Activated CD8-positive, alpha-beta T cell treated with anti-CD3 and anti-CD28 coated beads for 36 hours (primary cell): ENCODE measurements at regions not wholly inside any gene's neighbourhood (a gene's known extent, or its start where the extent isn't known, plus 50 kb on each side); places are given as distances from the start of the nearest gene placed in this dataset.

Experiments used
- ATAC-seq: fragments of 200-7000 bp; cut with Tn5 transposase; one replicate; pipeline ENCODE4 v1.10.0; 2021; ENCODE audit warnings: mild to moderate bottlenecking, moderate library complexity
- CTCF ChIA-PET: fragments of 350-600 bp; sonication (Branson Sonifier 250); formaldehyde crosslinking; loops from one replicate; lab custom pipeline; 2021; ENCODE audit warnings: antibody characterized with exemption; lab: Charles Lee
- POLR2A ChIA-PET: fragments of 350-600 bp; sonication (Branson Sonifier 250); formaldehyde crosslinking; loops from one replicate; lab custom pipeline; 2021; ENCODE audit warnings: antibody characterized with exemption; lab: Charles Lee
- DNase-seq: peaks from one replicate; pipeline ENCODE4 v3.0.0-alpha.2; 2020
- H3K27ac Mint-ChIP-seq: one replicate; pipeline ENCODE4 v1.8.0; 2021; ENCODE audit warnings: mild to moderate bottlenecking, mixed read lengths
- H3K27me3 Mint-ChIP-seq: one replicate; pipeline ENCODE4 v1.8.0; 2021; ENCODE audit warnings: mixed read lengths
- H3K36me3 Mint-ChIP-seq: one replicate; pipeline ENCODE4 v1.8.0; 2021; ENCODE audit warnings: low read depth, mixed read lengths
- H3K4me1 Mint-ChIP-seq: one replicate; pipeline ENCODE4 v1.8.0; 2021; ENCODE audit warnings: low read depth, mixed read lengths
- H3K4me3 Mint-ChIP-seq: one replicate; pipeline ENCODE4 v1.8.0; 2021; ENCODE audit warnings: mild to moderate bottlenecking, moderate library complexity, mixed read lengths
- H3K9me3 Mint-ChIP-seq: one replicate; pipeline ENCODE4 v1.8.0; 2021; ENCODE audit warnings: mixed read lengths
- intact Hi-C: fragments of 100-400 bp; cut with micrococcal nuclease; formaldehyde crosslinking; loops from one replicate; pipeline ENCODE4 v1.10.0; 2022
- TF ChIP-seq, protein P1 (sequence below): fragments of 200-600 bp; IDR thresholded peaks from one replicate; pipeline ENCODE4 v1.8.0; 2022; ENCODE audit warnings: antibody characterized with exemption, mild to moderate bottlenecking

DNA sequence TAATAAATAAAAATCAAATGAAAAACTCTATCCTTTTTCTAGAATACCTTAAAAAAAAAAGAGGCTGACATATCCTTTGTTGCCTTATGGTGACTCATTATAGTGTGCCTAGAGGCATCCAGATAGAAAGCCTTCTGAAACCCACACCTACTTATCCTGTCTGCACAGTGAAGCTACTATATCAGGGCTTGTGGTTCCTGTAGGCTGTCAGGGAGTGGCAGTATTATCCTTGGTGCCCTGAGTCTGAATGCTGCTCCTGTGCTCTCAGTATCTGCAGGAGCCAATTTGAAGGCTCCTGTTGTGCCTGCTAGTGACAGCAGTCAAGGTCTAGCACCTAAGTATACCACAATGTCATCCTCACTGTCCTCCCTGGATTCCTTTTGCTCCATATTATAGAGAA, 168.4 kb upstream of the AVPR1A start:
- Mint-ChIP-seq H3K4me3 (no peak overlapping the region), H3K27ac (no peak overlapping the region), H3K9me3 (no peaks in the 10 kb centered on the region), H3K4me1 (no peaks in the 10 kb centered on the region), H3K27me3 (no peaks in the 10 kb centered on the region), H3K36me3 (no peaks in the 10 kb centered on the region)
- intact Hi-C loops, result no loop called here
- ChIA-PET CTCF (no interaction called here), POLR2A (no interaction called here)
- no peak for ATAC-seq
- TF ChIP-seq, protein P1, sequence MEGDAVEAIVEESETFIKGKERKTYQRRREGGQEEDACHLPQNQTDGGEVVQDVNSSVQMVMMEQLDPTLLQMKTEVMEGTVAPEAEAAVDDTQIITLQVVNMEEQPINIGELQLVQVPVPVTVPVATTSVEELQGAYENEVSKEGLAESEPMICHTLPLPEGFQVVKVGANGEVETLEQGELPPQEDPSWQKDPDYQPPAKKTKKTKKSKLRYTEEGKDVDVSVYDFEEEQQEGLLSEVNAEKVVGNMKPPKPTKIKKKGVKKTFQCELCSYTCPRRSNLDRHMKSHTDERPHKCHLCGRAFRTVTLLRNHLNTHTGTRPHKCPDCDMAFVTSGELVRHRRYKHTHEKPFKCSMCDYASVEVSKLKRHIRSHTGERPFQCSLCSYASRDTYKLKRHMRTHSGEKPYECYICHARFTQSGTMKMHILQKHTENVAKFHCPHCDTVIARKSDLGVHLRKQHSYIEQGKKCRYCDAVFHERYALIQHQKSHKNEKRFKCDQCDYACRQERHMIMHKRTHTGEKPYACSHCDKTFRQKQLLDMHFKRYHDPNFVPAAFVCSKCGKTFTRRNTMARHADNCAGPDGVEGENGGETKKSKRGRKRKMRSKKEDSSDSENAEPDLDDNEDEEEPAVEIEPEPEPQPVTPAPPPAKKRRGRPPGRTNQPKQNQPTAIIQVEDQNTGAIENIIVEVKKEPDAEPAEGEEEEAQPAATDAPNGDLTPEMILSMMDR, result no peak
- no peak for DNase-seq

DNA sequence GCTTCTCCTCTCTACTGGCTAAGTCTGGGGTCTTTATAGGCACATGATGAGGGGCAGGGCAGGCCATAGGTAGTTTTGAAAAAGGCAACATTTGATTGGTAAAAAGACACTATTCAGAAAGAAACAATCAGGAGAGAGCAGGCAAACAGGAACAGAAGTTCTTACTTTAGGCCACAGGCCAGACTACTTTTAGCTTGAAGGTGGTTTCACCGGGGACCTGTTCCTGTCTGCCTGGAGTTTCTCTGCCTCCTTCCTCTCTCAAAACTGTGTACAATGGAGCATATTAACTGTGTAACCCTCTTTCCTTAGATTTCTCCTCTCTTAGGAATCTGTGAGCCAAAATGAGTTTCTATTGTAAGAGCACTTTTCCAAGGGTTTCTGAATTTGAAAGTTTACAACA, 167.9 kb upstream of the AVPR1A start:
- Mint-ChIP-seq H3K27me3 (no peaks in the 10 kb centered on the region), H3K4me1 (no peaks in the 10 kb centered on the region), H3K4me3 (no peak overlapping the region), H3K9me3 (no peaks in the 10 kb centered on the region), H3K27ac (no peak overlapping the region), H3K36me3 (no peaks in the 10 kb centered on the region)
- TF ChIP-seq, protein P1, result no peak
- ATAC-seq (no peak), DNase-seq (no peak)
- intact Hi-C loops, result no loop called here
- POLR2A ChIA-PET, result no interaction called here
- CTCF ChIA-PET, result no interaction called here

DNA sequence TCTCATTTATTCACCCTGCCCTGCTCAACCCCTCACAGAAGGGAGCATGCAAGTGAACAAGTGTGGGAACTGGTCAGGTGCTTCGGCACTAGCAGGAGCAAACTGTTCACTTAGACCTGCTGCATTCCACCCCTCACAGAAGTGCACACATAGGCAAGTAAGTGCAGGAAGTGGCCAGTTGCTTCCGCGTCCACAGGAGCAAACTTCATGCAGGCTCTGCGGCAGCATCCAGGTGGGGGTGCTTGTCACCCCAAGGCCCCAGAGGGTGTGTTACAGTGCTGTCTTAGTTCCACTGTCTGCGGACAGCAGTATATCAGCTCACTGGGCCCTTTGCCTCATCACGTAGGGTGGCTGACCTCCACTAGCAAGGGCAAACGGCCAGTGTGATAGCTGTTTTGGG, 167.3 kb upstream of the AVPR1A start:
- H3K4me1 Mint-ChIP-seq, result no peaks in the 10 kb centered on the region
- ATAC-seq (no peak), DNase-seq (no peak)
- no peaks in the 10 kb centered on the region for H3K27me3 Mint-ChIP-seq
- CTCF ChIA-PET, result no interaction called here
- no peak overlapping the region for H3K27ac Mint-ChIP-seq
- H3K4me3 Mint-ChIP-seq, result no peak overlapping the region
- H3K9me3 Mint-ChIP-seq, result no peaks in the 10 kb centered on the region
- POLR2A ChIA-PET, result no interaction called here
- intact Hi-C loops, result no loop called here
- no peaks in the 10 kb centered on the region for H3K36me3 Mint-ChIP-seq
- TF ChIP-seq, protein P1, result no peak

DNA sequence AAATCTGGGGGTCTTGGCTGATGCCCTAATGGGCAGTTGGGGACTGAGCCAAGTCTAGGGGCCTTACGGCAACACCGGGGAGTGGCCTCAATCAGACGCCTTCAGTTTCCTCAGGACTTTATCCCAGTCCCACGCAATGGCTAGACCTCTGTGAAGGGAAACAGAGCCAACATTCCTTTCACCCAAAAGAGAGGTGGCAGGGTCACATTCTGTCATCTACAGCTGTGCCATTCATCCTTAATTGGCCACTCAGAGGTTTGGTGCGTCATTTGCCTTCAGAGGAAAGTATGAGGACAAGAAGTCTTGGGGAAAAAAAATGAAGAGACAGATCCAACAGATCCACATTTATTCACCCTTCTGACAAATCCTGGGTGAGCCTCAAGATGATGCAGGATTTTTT, 166.9 kb upstream of the AVPR1A start:
- Mint-ChIP-seq H3K4me3 (no peak overlapping the region), H3K4me1 (no peaks in the 10 kb centered on the region), H3K27ac (no peak overlapping the region), H3K27me3 (no peaks in the 10 kb centered on the region), H3K9me3 (no peaks in the 10 kb centered on the region), H3K36me3 (no peaks in the 10 kb centered on the region)
- intact Hi-C loops, result no loop called here
- POLR2A ChIA-PET, result no interaction called here
- DNase-seq (no peak), ATAC-seq (no peak)
- TF ChIP-seq, protein P1, result no peak
- CTCF ChIA-PET, result no interaction called here

DNA sequence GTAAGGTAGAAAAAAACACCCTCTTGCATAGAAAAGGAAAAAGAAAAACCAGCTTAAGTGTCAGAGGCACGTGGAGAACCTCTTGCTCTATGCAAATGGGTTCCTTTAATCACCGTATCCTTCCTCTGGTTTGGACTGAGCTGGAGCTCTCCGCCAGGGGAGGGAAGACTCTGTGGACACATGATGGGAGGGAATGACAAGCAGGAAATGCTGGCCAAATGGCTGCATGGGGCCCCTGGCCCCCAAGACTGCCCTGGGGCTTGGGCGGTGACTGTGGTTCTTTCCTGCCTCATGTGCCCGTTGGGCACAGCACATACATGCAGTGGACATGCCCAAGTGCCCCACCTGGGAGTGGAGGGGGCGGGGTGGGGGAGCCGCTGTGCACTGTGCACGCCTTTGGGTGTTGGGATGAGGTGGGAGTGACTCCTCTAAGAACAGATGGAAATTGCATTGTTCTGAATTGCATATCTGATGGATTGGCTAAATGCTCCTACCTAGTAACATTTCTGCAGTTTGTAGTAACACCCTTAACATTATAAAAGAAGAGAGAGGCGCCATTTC, 166.4 kb upstream of the AVPR1A start:
- POLR2A ChIA-PET, result no interaction called here
- Mint-ChIP-seq H3K36me3 (no peaks in the 10 kb centered on the region), H3K27ac (no peak overlapping the region), H3K27me3 (no peaks in the 10 kb centered on the region), H3K4me3 (no peak overlapping the region), H3K9me3 (no peaks in the 10 kb centered on the region), H3K4me1 (no peaks in the 10 kb centered on the region)
- DNase-seq (no peak), ATAC-seq (no peak)
- intact Hi-C loops, result no loop called here
- TF ChIP-seq, protein P1, result no peak
- CTCF ChIA-PET, result no interaction called here
